ENCODE measurements at regions not wholly inside any gene's neighbourhood (a gene's known extent, or its start where the extent isn't known, plus 50 kb on each side); places are given as distances from the start of the nearest gene placed in this dataset.

DNA sequence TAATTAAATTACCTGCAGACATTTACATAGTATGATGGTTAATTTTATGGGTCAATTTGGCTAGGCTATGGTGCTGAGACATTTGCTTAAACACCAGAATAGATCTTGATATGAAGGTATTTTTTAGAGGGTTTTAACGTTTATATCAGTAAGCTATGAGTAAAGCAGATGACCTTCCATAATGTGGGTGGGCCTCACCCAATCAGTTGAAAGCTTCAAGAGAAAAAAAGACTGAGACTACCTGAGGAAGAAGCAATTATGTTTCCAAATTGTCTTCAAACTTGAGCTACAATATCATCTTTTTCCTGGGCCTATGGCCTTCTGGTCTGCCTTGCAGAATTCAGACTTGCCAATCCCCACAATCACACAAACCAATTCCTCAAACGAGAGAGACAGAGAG, 498.8 kb upstream of the API5 start:
- Histone ChIP-seq H3K36me3 (replicated peaks in 1 of 2; ENCODE audit: control insufficient read depth in 1 of 2, insufficient read depth in 2 of 2, low read length in 2 of 2) (no peaks in the 10 kb centered on the region), H4K20me1 (ENCODE audit: insufficient read depth, low read length) (no peaks in the 10 kb centered on the region), H3K27ac (ENCODE audit: extremely low read length, insufficient read depth, low read length) (no peak overlapping the region), H3K9me3 (ENCODE audit: low read length) (no peaks in the 10 kb centered on the region), H3K79me2 (ENCODE audit: insufficient read depth, low read length) (no peaks in the 10 kb centered on the region), H3K27me3 (ENCODE audit: control insufficient read depth in 1 of 2, insufficient read depth in 2 of 2, low read length in 2 of 2) (no peaks in the 10 kb centered on the region), H3K4me2 (ENCODE audit: low read depth, low read length) (no peak overlapping the region), H3K4me1 (ENCODE audit: insufficient read depth, low read length) (no peaks in the 10 kb centered on the region), H3K9ac (ENCODE audit: insufficient read depth, low read depth, low read length) (no peak overlapping the region), H3K4me3 (replicated peaks in 1 of 3; ENCODE audit: insufficient read depth in 1 of 3, low read depth in 2 of 3, low read length in 3 of 3) (no peak overlapping the region), H2AFZ (ENCODE audit: low read length) (no peak overlapping the region)
- DNase-seq (ENCODE audit: low spot score), result no peak
- TF ChIP-seq KDM2A (CRISPR knock-in tag; IDR thresholded peaks at IDR 0.05; ENCODE audit: borderline replicate concordance, low read depth) (no peak), RAD51 (IDR thresholded peaks at IDR 0.05; ENCODE audit: borderline replicate concordance) (no peak), NBN (conservative IDR thresholded peaks at IDR 0.05) (no peak)
- intact Hi-C loops (cut with micrococcal nuclease; ENCODE audit: unreplicated experiment) (no loop called here), in situ Hi-C loops (cut with HindIII; ENCODE audit: extremely low pct_ligation_motif_present, low pct_unique_long_range_greater_than_20kb) (no loop called here)
- ChIA-PET POLR2A (no interaction called here), CTCF (ENCODE audit: low intra/inter-chr PET ratio, low total read pairs) (no interaction called here)
- no TSS peak for BruUV-seq (replicated peaks)
- 0% methylated on average over 2 of the region's 2 CpGs for WGBS (ENCODE audit: low lambda C conversion rate)
- no peak for ATAC-seq
- no peak for FAIRE-seq

- FAIRE-seq, result no peak
- H3K27ac ChIP-seq (ENCODE audit: extremely low read length, insufficient read depth, low read length), result no peak overlapping the region
- H4K20me1 ChIP-seq (ENCODE audit: insufficient read depth, low read length), result no peaks in the 10 kb centered on the region
- H3K36me3 ChIP-seq (replicated peaks in 1 of 2; ENCODE audit: control insufficient read depth in 1 of 2, insufficient read depth in 2 of 2, low read length in 2 of 2), result no peaks in the 10 kb centered on the region
- H3K27me3 ChIP-seq (ENCODE audit: control insufficient read depth in 1 of 2, insufficient read depth in 2 of 2, low read length in 2 of 2), result no peaks in the 10 kb centered on the region
- no peak overlapping the region for H3K4me2 ChIP-seq (ENCODE audit: low read depth, low read length)
- BruUV-seq (replicated peaks), result no TSS peak
- no peak for DNase-seq (ENCODE audit: low spot score)
- H3K9me3 ChIP-seq (ENCODE audit: low read length), result no peaks in the 10 kb centered on the region
- TF ChIP-seq E2F2 (CRISPR knock-in tag; IDR thresholded peaks at IDR 0.05; ENCODE audit: borderline replicate concordance) (no peak), ZNF720 (CRISPR knock-in tag; IDR thresholded peaks at IDR 0.05) (no peak), ZNF761 (CRISPR knock-in tag; conservative IDR thresholded peaks at IDR 0.05) (no peak), EEA1 (CRISPR knock-in tag; IDR thresholded peaks at IDR 0.05; ENCODE audit: borderline replicate concordance) (no peak), MLXIP (CRISPR knock-in tag; IDR thresholded peaks at IDR 0.05; ENCODE audit: borderline replicate concordance) (no peak), ZNF496 (CRISPR knock-in tag; IDR thresholded peaks at IDR 0.05; ENCODE audit: insufficient replicate concordance) (no peak), ATF7 (IDR thresholded peaks at IDR 0.05) (no peak), ATF7 (CRISPR knock-in tag; IDR thresholded peaks at IDR 0.05) (no peak), ONECUT2 (CRISPR knock-in tag; IDR thresholded peaks at IDR 0.05) (no peak), ZKSCAN8 (CRISPR knock-in tag; IDR thresholded peaks at IDR 0.05; ENCODE audit: borderline replicate concordance) (no peak), HHEX (CRISPR knock-in tag; IDR thresholded peaks at IDR 0.05) (no peak), PAX8 (CRISPR knock-in tag; IDR thresholded peaks at IDR 0.05; ENCODE audit: borderline replicate concordance) (no peak), ZNF850 (CRISPR knock-in tag; conservative IDR thresholded peaks at IDR 0.05) (no peak)
- ATAC-seq, result no peak
- POLR2A ChIA-PET, result no interaction called here
- CTCF ChIA-PET (ENCODE audit: low intra/inter-chr PET ratio, low total read pairs), result no interaction called here
- in situ Hi-C loops (cut with HindIII; ENCODE audit: extremely low pct_ligation_motif_present, low pct_unique_long_range_greater_than_20kb) (no loop called here), intact Hi-C loops (cut with micrococcal nuclease; ENCODE audit: unreplicated experiment) (no loop called here)
- no peaks in the 10 kb centered on the region for H3K4me1 ChIP-seq (ENCODE audit: insufficient read depth, low read length)
- WGBS (ENCODE audit: low lambda C conversion rate), result 14% methylated on average over 2 of the region's 2 CpGs
- no peak overlapping the region for H3K9ac ChIP-seq (ENCODE audit: insufficient read depth, low read depth, low read length)
- H3K4me3 ChIP-seq (replicated peaks in 1 of 3; ENCODE audit: insufficient read depth in 1 of 3, low read depth in 2 of 3, low read length in 3 of 3), result no peak overlapping the region
- H2AFZ ChIP-seq (ENCODE audit: low read length), result no peak overlapping the region
- no peaks in the 10 kb centered on the region for H3K79me2 ChIP-seq (ENCODE audit: insufficient read depth, low read length)
Measured at GRCh38 chr11:42816471-42816870, 495.3 kb upstream of the API5 start.
